Astrocyte (in vitro differentiated cells and primary cell): ENCODE measurements at regions not wholly inside any gene's neighbourhood (a gene's known extent, or its start where the extent isn't known, plus 50 kb on each side); places are given as distances from the start of the nearest gene placed in this dataset.

Experiments used
- DNase-seq: peaks from one replicate; pipeline ENCODE4 v3.0.0-alpha.2; 2010; ENCODE audit warnings: low read depth
- FAIRE-seq: peaks from 2 replicates; lab custom pipeline; 2011; peaks lifted over from hg19 to GRCh38; lab: Jason Lieb, UNC
- H2AFZ ChIP-seq: 2 replicates; pipeline ENCODE4 v1.6.0; 2012; ENCODE audit warnings: low read depth, low read length, inconsistent platforms
- H3K27ac ChIP-seq: 2 replicates; pipeline ENCODE4 v1.5.1; 2011; ENCODE audit warnings: low read depth, low read length, inconsistent platforms
- H3K27me3 ChIP-seq: 2 replicates; pipeline ENCODE4 v1.6.0; 2011; ENCODE audit warnings: low read length, inconsistent platforms; ENCODE audit not compliant: insufficient read depth
- H3K36me3 ChIP-seq: 2 replicates; pipeline ENCODE4 v1.5.1; 2011; ENCODE audit warnings: low read length, inconsistent platforms; ENCODE audit not compliant: insufficient read depth
- H3K4me1 ChIP-seq: 2 replicates; pipeline ENCODE4 v1.5.1; 2011; ENCODE audit warnings: low read length, inconsistent platforms; ENCODE audit not compliant: insufficient read depth
- H3K4me2 ChIP-seq: 2 replicates; pipeline ENCODE4 v1.6.0; 2012; ENCODE audit warnings: low read length, inconsistent platforms
- H3K4me3 ChIP-seq: 2 replicates; pipeline ENCODE4 v1.5.1; 2011; ENCODE audit warnings: low read depth, mild to moderate bottlenecking, low read length, inconsistent platforms; ENCODE audit not compliant: insufficient read depth
- H3K79me2 ChIP-seq: 2 replicates; pipeline ENCODE4 v1.6.0; 2012; ENCODE audit warnings: mild to moderate bottlenecking, low read length, inconsistent platforms; ENCODE audit not compliant: insufficient read depth
- H3K9ac ChIP-seq: 2 replicates; pipeline ENCODE4 v1.6.0; 2012; ENCODE audit warnings: mild to moderate bottlenecking, low read length, inconsistent platforms
- H3K9me3 ChIP-seq: 2 replicates; pipeline ENCODE4 v1.5.1; 2012; ENCODE audit warnings: low read depth, mild to moderate bottlenecking, low read length, inconsistent platforms; ENCODE audit not compliant: insufficient read depth
- H4K20me1 ChIP-seq: 2 replicates; pipeline ENCODE4 v1.6.0; 2012; ENCODE audit warnings: low read length, inconsistent platforms; ENCODE audit not compliant: insufficient read depth
- H3K27ac Mint-ChIP-seq: one replicate; pipeline ENCODE4 v1.8.0; 2021; ENCODE audit warnings: mild to moderate bottlenecking, mixed read lengths; ENCODE audit not compliant: unreplicated experiment
- H3K27me3 Mint-ChIP-seq: one replicate; pipeline ENCODE4 v1.8.0; 2021; ENCODE audit warnings: low read depth, mixed read lengths; ENCODE audit not compliant: unreplicated experiment
- H3K36me3 Mint-ChIP-seq: one replicate; pipeline ENCODE4 v1.8.0; 2021; ENCODE audit warnings: low read depth, mixed read lengths; ENCODE audit not compliant: unreplicated experiment
- H3K4me1 Mint-ChIP-seq: one replicate; pipeline ENCODE4 v1.8.0; 2021; ENCODE audit warnings: low read depth, mixed read lengths; ENCODE audit not compliant: unreplicated experiment
- H3K4me3 Mint-ChIP-seq: one replicate; pipeline ENCODE4 v1.8.0; 2021; ENCODE audit warnings: mild to moderate bottlenecking, moderate library complexity, mixed read lengths; ENCODE audit not compliant: unreplicated experiment
- H3K9me3 Mint-ChIP-seq: one replicate; pipeline ENCODE4 v1.8.0; 2021; ENCODE audit warnings: mild to moderate bottlenecking, mixed read lengths; ENCODE audit not compliant: unreplicated experiment
- EZH2 ChIP-seq: IDR thresholded peaks from 2 replicates; pipeline ENCODE4 v1.6.1; 2012; ENCODE audit warnings: mild to moderate bottlenecking, low read length, inconsistent platforms; ENCODE audit not compliant: insufficient read depth
- TF ChIP-seq, protein P1 (sequence below): IDR thresholded peaks from 2 replicates; pipeline ENCODE4 v1.5.1; 2011; ENCODE audit warnings: low read depth, mild to moderate bottlenecking, inconsistent platforms, low read length, moderate library complexity; ENCODE audit not compliant: insufficient read depth

DNA sequence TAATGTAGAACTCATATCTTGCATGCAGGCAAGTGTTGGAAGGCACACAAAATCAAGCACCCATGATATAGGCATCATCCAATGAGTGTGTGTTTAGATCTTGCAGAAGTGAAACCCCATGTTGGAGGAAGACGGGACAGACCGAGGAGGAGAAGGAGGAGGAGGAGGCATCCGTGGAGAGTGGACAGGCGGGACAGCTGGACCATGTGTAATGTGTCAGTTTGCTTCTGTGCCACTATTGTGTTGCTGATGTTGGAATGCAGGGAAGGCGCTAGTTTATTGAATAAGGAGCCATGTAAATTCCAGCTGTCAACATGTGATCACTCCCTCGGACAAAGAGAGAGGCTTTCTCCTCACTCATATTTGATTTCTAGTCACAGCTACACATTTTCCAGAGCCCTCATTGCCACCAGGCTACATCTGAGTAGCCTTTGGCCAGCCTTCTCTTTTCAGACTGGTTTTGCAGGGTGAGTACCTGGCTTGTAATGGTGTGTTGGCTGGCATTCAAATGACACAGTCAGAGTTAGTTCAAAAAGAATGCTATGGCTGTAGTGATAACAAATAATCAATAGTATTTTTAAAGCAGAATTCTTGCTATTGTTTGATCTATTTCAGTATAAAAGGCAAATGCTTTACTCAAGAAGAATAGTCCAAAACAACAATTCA, 1037.6 kb upstream of the NR2F2 start:
- peaks cover 8% of the 10 kb centered on the region for H3K4me1 ChIP-seq
- TF ChIP-seq, protein P1, sequence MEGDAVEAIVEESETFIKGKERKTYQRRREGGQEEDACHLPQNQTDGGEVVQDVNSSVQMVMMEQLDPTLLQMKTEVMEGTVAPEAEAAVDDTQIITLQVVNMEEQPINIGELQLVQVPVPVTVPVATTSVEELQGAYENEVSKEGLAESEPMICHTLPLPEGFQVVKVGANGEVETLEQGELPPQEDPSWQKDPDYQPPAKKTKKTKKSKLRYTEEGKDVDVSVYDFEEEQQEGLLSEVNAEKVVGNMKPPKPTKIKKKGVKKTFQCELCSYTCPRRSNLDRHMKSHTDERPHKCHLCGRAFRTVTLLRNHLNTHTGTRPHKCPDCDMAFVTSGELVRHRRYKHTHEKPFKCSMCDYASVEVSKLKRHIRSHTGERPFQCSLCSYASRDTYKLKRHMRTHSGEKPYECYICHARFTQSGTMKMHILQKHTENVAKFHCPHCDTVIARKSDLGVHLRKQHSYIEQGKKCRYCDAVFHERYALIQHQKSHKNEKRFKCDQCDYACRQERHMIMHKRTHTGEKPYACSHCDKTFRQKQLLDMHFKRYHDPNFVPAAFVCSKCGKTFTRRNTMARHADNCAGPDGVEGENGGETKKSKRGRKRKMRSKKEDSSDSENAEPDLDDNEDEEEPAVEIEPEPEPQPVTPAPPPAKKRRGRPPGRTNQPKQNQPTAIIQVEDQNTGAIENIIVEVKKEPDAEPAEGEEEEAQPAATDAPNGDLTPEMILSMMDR, result no peak
- TF ChIP-seq EZH2, result no peak
- H3K27me3 ChIP-seq, result no peaks in the 10 kb centered on the region
- Mint-ChIP-seq H3K27me3 (peaks cover 2% of the 10 kb centered on the region), H3K27ac (no peak overlapping the region), H3K36me3 (no peaks in the 10 kb centered on the region), H3K4me1 (peaks cover 3% of the 10 kb centered on the region), H3K4me3 (no peak overlapping the region), H3K9me3 (peaks cover 3% of the 10 kb centered on the region)
- FAIRE-seq (no peak), DNase-seq (no peak)
- no peaks in the 10 kb centered on the region for H3K79me2 ChIP-seq
- H3K9ac ChIP-seq, result no peak overlapping the region
- no peaks in the 10 kb centered on the region for H4K20me1 ChIP-seq
- no peaks in the 10 kb centered on the region for H3K36me3 ChIP-seq
- no peaks in the 10 kb centered on the region for H3K9me3 ChIP-seq
- no peak overlapping the region for H2AFZ ChIP-seq
- no peak overlapping the region for H3K27ac ChIP-seq
- H3K4me3 ChIP-seq, result no peak overlapping the region
- H3K4me2 ChIP-seq, result peak overlapping the region; percentile 5

GRCh38 chr15:95293456-95294031, 1037.0 kb upstream of the NR2F2 start:
- Histone ChIP-seq H3K27ac (no peak overlapping the region), H3K9me3 (no peaks in the 10 kb centered on the region), H3K27me3 (no peaks in the 10 kb centered on the region), H3K36me3 (no peaks in the 10 kb centered on the region), H3K4me3 (no peak overlapping the region), H2AFZ (no peak overlapping the region), H4K20me1 (no peaks in the 10 kb centered on the region), H3K4me1 (peaks cover 5% of the 10 kb centered on the region), H3K9ac (no peak overlapping the region), H3K79me2 (no peaks in the 10 kb centered on the region), H3K4me2 (no peak overlapping the region)
- H3K36me3 Mint-ChIP-seq, result no peaks in the 10 kb centered on the region
- DNase-seq (no peak), FAIRE-seq (peak; percentile 56)
- no peaks in the 10 kb centered on the region for H3K4me1 Mint-ChIP-seq
- TF ChIP-seq, protein P1, result no peak
- no peak for TF ChIP-seq EZH2
- no peak overlapping the region for H3K4me3 Mint-ChIP-seq
- H3K27me3 Mint-ChIP-seq, result peaks cover 2% of the 10 kb centered on the region
- peaks cover 3% of the 10 kb centered on the region for H3K9me3 Mint-ChIP-seq
- H3K27ac Mint-ChIP-seq, result no peak overlapping the region

GRCh38 chr15:95295363-95295762, 1035.1 kb upstream of the NR2F2 start:
- DNase-seq, result no peak
- no peaks in the 10 kb centered on the region for H3K27me3 ChIP-seq
- H3K4me3 ChIP-seq, result no peak overlapping the region
- H3K4me1 ChIP-seq, result peaks cover 4% of the 10 kb centered on the region
- Mint-ChIP-seq H3K4me3 (no peak overlapping the region), H3K9me3 (peaks cover 3% of the 10 kb centered on the region), H3K27ac (no peak overlapping the region), H3K4me1 (no peaks in the 10 kb centered on the region), H3K27me3 (peaks cover 2% of the 10 kb centered on the region), H3K36me3 (no peaks in the 10 kb centered on the region)
- no peak overlapping the region for H3K27ac ChIP-seq
- no peaks in the 10 kb centered on the region for H3K9me3 ChIP-seq
- no peak for FAIRE-seq
- no peaks in the 10 kb centered on the region for H3K36me3 ChIP-seq
- no peak overlapping the region for H3K4me2 ChIP-seq
- no peaks in the 10 kb centered on the region for H4K20me1 ChIP-seq
- TF ChIP-seq EZH2, result no peak
- TF ChIP-seq, protein P1, result no peak
- H3K9ac ChIP-seq, result no peak overlapping the region
- no peaks in the 10 kb centered on the region for H3K79me2 ChIP-seq
- H2AFZ ChIP-seq, result no peak overlapping the region
